ENCODE measurements at regions not wholly inside any gene's neighbourhood (a gene's known extent, or its start where the extent isn't known, plus 50 kb on each side); places are given as distances from the start of the nearest gene placed in this dataset.

- Histone ChIP-seq H3K27ac (replicated peaks in 1 of 4) (no peak overlapping the region), H3K4me1 (no peaks in the 10 kb centered on the region), H3K36me3 (no peaks in the 10 kb centered on the region), H3K27me3 (no peaks in the 10 kb centered on the region), H3K4me3 (no peak overlapping the region), H3K9me3 (no peaks in the 10 kb centered on the region)
- TF ChIP-seq POLR2AphosphoS5 (IDR thresholded peaks at IDR 0.05) (no peak), POLR2A (IDR thresholded peaks at IDR 0.05; ENCODE audit: low read depth) (no peak), CTCF (IDR thresholded peaks at IDR 0.05) (no peak), EP300 (IDR thresholded peaks at IDR 0.05) (no peak)
- WGBS = 43% methylated on average over 4 of the region's 4 CpGs
- no peak for DNase-seq (ENCODE audit: extremely low spot score)
- intact Hi-C loops (cut with DNase I) = no loop called here
Measured at GRCh38 chr16:7921345-7921744, 588.7 kb downstream of the RBFOX1 start.

GRCh38 chr16:7919782-7920181, 587.1 kb downstream of the RBFOX1 start:
- intact Hi-C loops (cut with DNase I) = no loop called here

GRCh38 chr16:7914748-7915147, 582.1 kb downstream of the RBFOX1 start:
- no peak for TF ChIP-seq POLR2AphosphoS5 (IDR thresholded peaks at IDR 0.05)
- no peak for TF ChIP-seq CTCF (IDR thresholded peaks at IDR 0.05)
- intact Hi-C loops (cut with DNase I) = no loop called here
- H3K4me1 ChIP-seq = no peaks in the 10 kb centered on the region
- H3K4me3 ChIP-seq = no peak overlapping the region
- no peak for DNase-seq (ENCODE audit: extremely low spot score)
- no peak overlapping the region for H3K27ac ChIP-seq (replicated peaks in 1 of 4)
- H3K9me3 ChIP-seq = no peaks in the 10 kb centered on the region
- no peaks in the 10 kb centered on the region for H3K36me3 ChIP-seq
- H3K27me3 ChIP-seq = no peaks in the 10 kb centered on the region

More at GRCh38 chr16:7919782-7920181, 587.1 kb downstream of the RBFOX1 start:
- Histone ChIP-seq H3K4me3 (no peak overlapping the region), H3K4me1 (no peaks in the 10 kb centered on the region), H3K9me3 (no peaks in the 10 kb centered on the region), H3K27ac (replicated peaks in 1 of 4) (no peak overlapping the region), H3K27me3 (no peaks in the 10 kb centered on the region), H3K36me3 (no peaks in the 10 kb centered on the region)
- DNase-seq (ENCODE audit: extremely low spot score) = no peak
- 81% methylated on average over 2 of the region's 2 CpGs for WGBS
- TF ChIP-seq POLR2A (IDR thresholded peaks at IDR 0.05; ENCODE audit: low read depth) (no peak), EP300 (IDR thresholded peaks at IDR 0.05) (no peak), POLR2AphosphoS5 (IDR thresholded peaks at IDR 0.05) (no peak), CTCF (IDR thresholded peaks at IDR 0.05) (no peak)

- no peaks in the 10 kb centered on the region for H3K9me3 ChIP-seq
- no peaks in the 10 kb centered on the region for H3K27me3 ChIP-seq
- intact Hi-C loops (cut with DNase I) = no loop called here
- DNase-seq (ENCODE audit: extremely low spot score) = no peak
- no peaks in the 10 kb centered on the region for H3K4me1 ChIP-seq
- no peak overlapping the region for H3K27ac ChIP-seq (replicated peaks in 1 of 4)
- H3K36me3 ChIP-seq = no peaks in the 10 kb centered on the region
- no peak overlapping the region for H3K4me3 ChIP-seq
- no peak for TF ChIP-seq EP300 (IDR thresholded peaks at IDR 0.05)
- 80% methylated on average over 3 of the region's 3 CpGs for WGBS
Measured at GRCh38 chr16:7912132-7912531, 579.5 kb downstream of the RBFOX1 start.

GRCh38 chr16:7910116-7910515, 577.5 kb downstream of the RBFOX1 start:
- H3K4me1 ChIP-seq = no peaks in the 10 kb centered on the region
- no peak overlapping the region for H3K27ac ChIP-seq (replicated peaks in 1 of 4)
- no peaks in the 10 kb centered on the region for H3K36me3 ChIP-seq
- no peak for DNase-seq (ENCODE audit: extremely low spot score)
- 80% methylated on average over 7 of the region's 7 CpGs for WGBS
- H3K4me3 ChIP-seq = no peak overlapping the region
- TF ChIP-seq POLR2AphosphoS5 (IDR thresholded peaks at IDR 0.05) (no peak), POLR2A (IDR thresholded peaks at IDR 0.05; ENCODE audit: low read depth) (no peak), EP300 (IDR thresholded peaks at IDR 0.05) (no peak), CTCF (IDR thresholded peaks at IDR 0.05) (no peak)
- H3K9me3 ChIP-seq = no peaks in the 10 kb centered on the region
- no peaks in the 10 kb centered on the region for H3K27me3 ChIP-seq
- intact Hi-C loops (cut with DNase I) = no loop called here

All from esophagus muscularis mucosa (tissue), 4 donors.